Right lobe of liver (tissue), 6 donors: ENCODE measurements at regions not wholly inside any gene's neighbourhood (a gene's known extent, or its start where the extent isn't known, plus 50 kb on each side); places are given as distances from the start of the nearest gene placed in this dataset.
A peak's percentile ranks its signal among the peaks of the same experiment; 100 is the strongest.

ENCODE experiments used
- ATAC-seq, 4 donors: fragments of 200-7000 bp; cut with Tn5 transposase; one replicate each; pipeline ENCODE4 v1.9.1; 2020; ENCODE audit warnings: mild to moderate bottlenecking in 4 of 4, moderate library complexity in 4 of 4
- DNase-seq, 3 donors: peaks; one replicate each; pipeline ENCODE4 v3.0.0-alpha.2; 2020
- H3K27ac ChIP-seq, 3 donors: fragments of 200-600 bp; one replicate each; pipeline ENCODE4 v1.8.0; 2022
- H3K27me3 ChIP-seq, 2 donors: fragments of 200-600 bp; one replicate each; pipeline ENCODE4 v1.8.0; 2022
- H3K36me3 ChIP-seq, 4 donors: fragments of 200-600 bp; sonication (generic) in 1 of 4; one replicate each; pipeline versions ENCODE4 v1.5.1 to v1.8.0; 2017 to 2022; ENCODE audit warnings: control low read depth in 1 of 4
- H3K4me1 ChIP-seq, 4 donors: fragments of 200-600 bp; sonication (generic) in 1 of 4; one replicate each; pipeline versions ENCODE4 v1.5.1 to v1.8.0; 2017 to 2022; ENCODE audit warnings: control low read depth in 1 of 4
- H3K4me3 ChIP-seq, 3 donors: fragments of 200-600 bp; one replicate each; pipeline ENCODE4 v1.8.0; 2022
- H3K9me3 ChIP-seq, 4 donors: fragments of 200-600 bp; sonication (generic) in 1 of 4; one replicate each; pipeline versions ENCODE4 v1.5.1 to v1.8.0; 2017 to 2022; ENCODE audit warnings: control low read depth in 1 of 4
- CTCF ChIP-seq, 4 donors: fragments of 200-600 bp in 3 of 4; fragments of 450-650 bp in 1 of 4; IDR thresholded peaks; one replicate each; pipeline versions ENCODE4 v1.5.1 to v1.8.0; 2016 to 2022; ENCODE audit warnings: antibody characterized with exemption in 4 of 4, mild to moderate bottlenecking in 2 of 4
- POLR2A ChIP-seq: fragments of 450-650 bp; IDR thresholded peaks from one replicate; pipeline ENCODE4 v1.6.1; 2017; ENCODE audit warnings: antibody characterized with exemption, mild to moderate bottlenecking
- WGBS: methylation state at CpG from one replicate; pipeline ENCODE4 v1.1.6; 2018; ENCODE audit warnings: low coverage, low lambda C conversion rate; ENCODE audit not compliant: insufficient coverage; ENCODE audit errors: missing lambda C conversion rate; 5-methylcytosine and 5-hydroxymethylcytosine counted together
- intact Hi-C, 2 donors: fragments of 100-400 bp; cut with DNase I; formaldehyde crosslinking; loops; one replicate each; pipeline versions ENCODE4 v1.11.2 to v1.14.1; 2022
- donor health status: DM: no; HTN: yes; CAD: no.
- donor health status: DM: no; HTN: no; CAD: no.
- donor health status: DM: no; HTN: no; CAD: no.
- donor health status: DM: no; HTN: yes; CAD: no.
- donor health status: DM: no; HTN: yes; CAD: no.

GRCh38 chr2:223439786-223440185 is 162.4 kb downstream of the SCG2 start:
- intact Hi-C loops: no loop called here
- 23% methylated on average over 1 of the region's 1 CpG for WGBS
- H3K9me3 ChIP-seq: no peaks in the 10 kb centered on the region

GRCh38 chr2:223442847-223443246 is 159.3 kb downstream of the SCG2 start:
- no peaks in the 10 kb centered on the region for H3K9me3 ChIP-seq
- H3K4me1 ChIP-seq: no peaks in the 10 kb centered on the region
- WGBS: 31% methylated on average over 2 of the region's 2 CpGs
- no peaks in the 10 kb centered on the region for H3K27me3 ChIP-seq
- no peak for ATAC-seq
- no peaks in the 10 kb centered on the region for H3K36me3 ChIP-seq
- no peak overlapping the region for H3K4me3 ChIP-seq
- no peak overlapping the region for H3K27ac ChIP-seq
- TF ChIP-seq CTCF (IDR thresholded peaks at IDR 0.05): no peak
- TF ChIP-seq POLR2A: no peak
- intact Hi-C loops: no loop called here
- no peak for DNase-seq

More at GRCh38 chr2:223439786-223440185, 162.4 kb downstream of the SCG2 start:
- no peak overlapping the region for H3K27ac ChIP-seq
- H3K4me3 ChIP-seq: no peak overlapping the region
- TF ChIP-seq POLR2A (no peak), CTCF (IDR thresholded peaks at IDR 0.05) (no peak)
- no peak for ATAC-seq
- H3K27me3 ChIP-seq: no peaks in the 10 kb centered on the region
- H3K36me3 ChIP-seq: no peaks in the 10 kb centered on the region
- H3K4me1 ChIP-seq: no peaks in the 10 kb centered on the region
- no peak for DNase-seq

- H3K9me3 ChIP-seq: no peaks in the 10 kb centered on the region
- DNase-seq: no peak
- 25% methylated on average over 3 of the region's 3 CpGs for WGBS
- H3K27ac ChIP-seq: no peak overlapping the region
- ATAC-seq: no peak
- H3K36me3 ChIP-seq: no peaks in the 10 kb centered on the region
- H3K27me3 ChIP-seq: no peaks in the 10 kb centered on the region
- intact Hi-C loops: no loop called here
- TF ChIP-seq CTCF (IDR thresholded peaks at IDR 0.05) (no peak), POLR2A (no peak)
- no peaks in the 10 kb centered on the region for H3K4me1 ChIP-seq
- H3K4me3 ChIP-seq: no peak overlapping the region
Observed at GRCh38 chr2:223450246-223450645, 151.9 kb downstream of the SCG2 start.

- DNase-seq (no peak), ATAC-seq (no peak)
- no peak for TF ChIP-seq POLR2A
- no peak for TF ChIP-seq CTCF (IDR thresholded peaks at IDR 0.05)
- Histone ChIP-seq H3K4me1 (no peaks in the 10 kb centered on the region), H3K9me3 (no peaks in the 10 kb centered on the region), H3K27ac (no peak overlapping the region), H3K27me3 (no peaks in the 10 kb centered on the region), H3K4me3 (no peak overlapping the region), H3K36me3 (no peaks in the 10 kb centered on the region)
- WGBS: 55% methylated on average over 2 of the region's 2 CpGs
- intact Hi-C loops: no loop called here
Observed at GRCh38 chr2:223457301-223457700, 144.9 kb downstream of the SCG2 start.

- TF ChIP-seq CTCF (IDR thresholded peaks at IDR 0.05) (peak; percentile 32 to 42 (median 39)), POLR2A (no peak)
- no peak for DNase-seq
- Histone ChIP-seq H3K4me3 (no peak overlapping the region), H3K9me3 (no peaks in the 10 kb centered on the region), H3K36me3 (no peaks in the 10 kb centered on the region), H3K27ac (no peak overlapping the region), H3K4me1 (no peaks in the 10 kb centered on the region), H3K27me3 (no peaks in the 10 kb centered on the region)
- no peak for ATAC-seq
- intact Hi-C loops: no loop called here
- 15% methylated on average over 4 of the region's 4 CpGs for WGBS
Observed at GRCh38 chr2:223459328-223459939, 142.7 kb downstream of the SCG2 start.
